ENCODE measurements at regions not wholly inside any gene's neighbourhood (a gene's known extent, or its start where the extent isn't known, plus 50 kb on each side); places are given as distances from the start of the nearest gene placed in this dataset.

- no peak for DNase-seq
These were observed 114.7 kb upstream of the EEA1 start for GRCh38 chr12:93043877-93044209.

GRCh38 chr12:93047118-93047517 is 118.0 kb upstream of the EEA1 start:
- no peak for DNase-seq

DNA sequence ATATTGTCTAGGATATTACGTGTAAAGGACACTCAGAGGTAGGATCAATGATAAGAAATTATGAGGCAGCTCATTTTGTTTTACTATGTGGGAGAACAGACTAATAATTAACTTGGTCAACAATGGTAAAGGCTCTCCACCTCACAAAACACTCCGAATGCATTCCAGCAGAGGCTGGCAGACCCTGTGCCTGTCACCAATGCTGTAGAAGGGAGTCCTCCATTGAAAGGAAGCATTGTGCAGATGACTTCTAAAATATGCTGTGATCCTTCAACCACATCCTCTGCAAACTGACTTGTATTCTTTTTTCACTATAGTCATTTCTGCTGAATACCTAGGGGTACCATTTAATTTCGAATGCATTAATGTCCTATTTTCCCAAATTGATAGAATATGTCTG is 119.6 kb upstream of the EEA1 start:
- no peak for DNase-seq

DNA sequence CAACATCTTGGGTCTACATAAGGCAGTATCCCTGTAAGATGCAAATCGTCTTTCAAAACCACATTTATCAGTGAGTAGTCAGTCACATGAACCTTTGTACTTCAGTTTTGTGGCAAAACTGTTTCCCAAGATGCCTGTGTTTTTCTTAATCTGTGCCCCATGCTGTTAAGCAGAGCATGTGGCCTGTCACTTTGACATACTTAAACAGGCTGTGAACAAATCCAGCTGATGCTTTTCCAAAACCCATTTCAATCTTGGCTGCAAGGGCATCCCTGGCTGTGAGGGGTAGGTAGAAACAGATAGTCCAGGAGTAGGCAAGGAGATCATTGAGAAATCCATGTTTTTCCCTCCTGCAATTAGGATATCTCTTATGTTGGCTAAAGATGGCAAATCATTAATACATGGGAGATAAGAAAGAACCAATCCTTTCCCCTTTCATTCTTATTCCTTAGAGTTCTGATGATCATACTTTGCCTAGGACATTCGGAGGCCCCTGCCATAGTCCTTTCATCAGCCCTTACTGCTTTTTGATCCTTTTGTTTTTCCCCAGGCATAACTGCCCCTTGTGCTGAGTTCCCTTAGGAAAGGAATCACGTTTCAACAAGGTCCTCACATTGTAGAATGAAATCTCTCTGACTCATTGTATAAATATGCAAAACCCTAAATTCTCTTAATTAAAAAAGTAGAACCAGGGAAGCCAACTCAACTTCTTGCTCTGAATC is 121.1 kb upstream of the EEA1 start:
- DNase-seq = no peak

DNA sequence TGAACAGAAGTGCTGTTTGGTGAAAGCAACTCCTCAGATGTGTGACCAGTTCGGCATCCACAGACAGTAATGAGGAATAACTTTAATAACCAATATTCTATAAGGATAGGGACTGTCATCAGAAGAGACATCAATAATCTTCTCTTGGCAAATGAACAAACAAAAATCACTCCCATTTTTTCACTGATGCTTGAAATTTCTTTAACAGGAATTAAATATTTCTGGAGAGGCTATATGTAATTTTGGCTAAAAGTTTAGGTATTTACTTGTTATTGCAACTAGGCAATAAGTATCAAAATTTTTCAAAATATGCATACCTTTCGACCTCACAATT is 121.6 kb upstream of the EEA1 start:
- DNase-seq = no peak

- DNase-seq = no peak
These were observed 124.9 kb upstream of the EEA1 start for GRCh38 chr12:93054021-93054420.

DNA sequence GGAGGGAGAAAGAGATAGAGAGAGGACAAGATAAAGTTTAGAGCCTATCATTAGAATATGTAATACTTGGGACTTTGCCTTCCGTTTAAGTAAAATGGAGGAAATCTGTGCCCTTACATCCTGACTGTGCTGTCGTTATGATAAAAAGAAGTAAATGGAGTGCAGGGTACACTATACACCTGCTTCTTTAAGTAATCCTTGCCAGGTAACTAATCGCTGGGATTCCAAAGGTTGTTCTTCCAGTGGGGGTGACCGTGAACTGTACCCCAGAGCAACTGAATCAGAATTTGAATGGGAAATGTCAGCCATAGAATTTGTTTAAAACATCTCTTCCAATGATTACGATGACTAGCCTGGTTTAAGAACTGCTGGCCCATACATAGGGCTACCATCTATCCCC is 126.1 kb upstream of the EEA1 start:
- DNase-seq = no peak

DNA sequence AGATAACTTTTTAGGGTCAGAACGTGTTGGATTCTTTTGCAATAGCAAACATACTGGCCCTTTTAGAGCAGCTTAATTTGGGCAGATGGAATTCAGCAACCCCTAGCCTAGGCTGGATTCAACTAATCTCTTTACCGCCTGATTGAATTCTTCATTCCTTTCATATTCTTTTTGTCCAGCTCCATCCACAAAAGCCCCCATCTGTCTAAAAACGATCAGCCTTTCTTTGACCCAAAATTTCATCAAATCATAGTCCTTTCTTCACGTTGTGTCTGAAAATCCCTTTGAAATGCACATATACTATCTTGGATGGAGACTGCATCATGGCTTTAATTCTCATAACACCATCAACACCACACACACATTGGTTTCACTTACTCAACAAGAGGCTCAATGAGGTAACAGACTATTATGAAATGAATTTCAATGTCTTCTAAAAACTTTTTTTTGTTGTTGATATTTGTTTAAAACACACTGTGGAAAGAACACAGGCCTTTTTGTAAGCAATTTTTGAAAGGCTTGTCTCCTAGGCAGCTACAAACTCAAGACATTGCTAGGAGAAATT is 128.0 kb upstream of the EEA1 start:
- DNase-seq = no peak

DNA sequence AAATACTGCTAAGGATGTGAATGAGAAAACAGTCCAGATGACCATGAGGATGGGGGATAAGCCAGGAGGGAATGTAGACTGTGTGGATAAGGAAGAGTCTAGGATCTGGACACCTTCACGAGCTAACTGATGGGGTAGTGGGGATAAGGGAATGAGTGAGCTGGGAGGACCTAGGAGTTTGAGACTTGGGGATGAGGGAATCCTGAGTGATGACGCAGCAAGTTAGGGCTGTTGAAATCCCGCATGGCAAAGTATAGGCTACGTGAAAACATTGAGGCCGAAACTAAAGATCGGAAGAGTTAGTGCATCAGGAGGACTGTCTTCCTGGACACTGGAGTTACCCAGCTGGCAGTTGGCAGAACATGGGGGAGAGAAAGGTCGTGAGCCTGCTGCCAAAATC is 129.2 kb upstream of the EEA1 start:
- DNase-seq = no peak

- no peak for DNase-seq
These were observed 130.2 kb upstream of the EEA1 start for GRCh38 chr12:93059288-93059687.

GRCh38 chr12:93059925-93060665 is 131.0 kb upstream of the EEA1 start:
- no peak for DNase-seq

DNA sequence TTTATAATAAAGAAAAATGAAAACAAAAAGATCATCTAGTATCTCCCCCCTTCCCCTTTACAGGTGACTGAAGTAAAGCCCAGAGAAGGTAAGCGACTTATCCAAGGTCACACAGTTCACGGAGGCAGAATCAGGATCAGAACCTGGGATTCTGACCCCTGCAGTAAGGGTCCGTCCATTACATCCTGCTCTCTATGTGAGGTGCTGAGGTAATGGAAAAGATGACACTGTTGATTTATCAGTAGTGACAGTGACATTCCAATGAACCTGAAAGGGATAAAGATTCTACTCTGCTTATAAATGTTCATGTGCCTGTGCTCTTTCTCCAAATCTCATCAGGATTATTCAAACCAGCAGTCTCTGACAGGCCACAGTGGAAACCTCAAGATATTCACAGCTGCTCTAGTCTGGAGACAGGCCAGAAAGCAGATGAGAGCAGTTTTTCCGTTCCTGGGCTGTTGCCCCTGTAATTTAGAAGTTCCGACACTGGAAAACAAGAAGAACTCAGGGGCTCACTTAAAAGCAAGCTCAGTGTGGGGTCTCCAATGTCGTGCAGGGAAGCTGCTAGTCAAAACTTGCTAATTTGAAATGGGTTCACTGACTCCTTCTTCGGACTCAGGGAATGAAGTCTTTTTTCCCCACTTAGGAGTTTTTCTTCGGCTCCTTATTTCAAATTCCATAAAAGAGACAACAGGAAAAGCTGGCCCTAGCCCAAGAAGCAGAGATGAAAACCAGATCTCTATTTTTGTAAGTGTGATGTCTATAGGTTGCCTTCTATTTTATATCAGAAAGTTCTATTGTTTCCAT is 131.8 kb upstream of the EEA1 start:
- DNase-seq = no peak

DNA sequence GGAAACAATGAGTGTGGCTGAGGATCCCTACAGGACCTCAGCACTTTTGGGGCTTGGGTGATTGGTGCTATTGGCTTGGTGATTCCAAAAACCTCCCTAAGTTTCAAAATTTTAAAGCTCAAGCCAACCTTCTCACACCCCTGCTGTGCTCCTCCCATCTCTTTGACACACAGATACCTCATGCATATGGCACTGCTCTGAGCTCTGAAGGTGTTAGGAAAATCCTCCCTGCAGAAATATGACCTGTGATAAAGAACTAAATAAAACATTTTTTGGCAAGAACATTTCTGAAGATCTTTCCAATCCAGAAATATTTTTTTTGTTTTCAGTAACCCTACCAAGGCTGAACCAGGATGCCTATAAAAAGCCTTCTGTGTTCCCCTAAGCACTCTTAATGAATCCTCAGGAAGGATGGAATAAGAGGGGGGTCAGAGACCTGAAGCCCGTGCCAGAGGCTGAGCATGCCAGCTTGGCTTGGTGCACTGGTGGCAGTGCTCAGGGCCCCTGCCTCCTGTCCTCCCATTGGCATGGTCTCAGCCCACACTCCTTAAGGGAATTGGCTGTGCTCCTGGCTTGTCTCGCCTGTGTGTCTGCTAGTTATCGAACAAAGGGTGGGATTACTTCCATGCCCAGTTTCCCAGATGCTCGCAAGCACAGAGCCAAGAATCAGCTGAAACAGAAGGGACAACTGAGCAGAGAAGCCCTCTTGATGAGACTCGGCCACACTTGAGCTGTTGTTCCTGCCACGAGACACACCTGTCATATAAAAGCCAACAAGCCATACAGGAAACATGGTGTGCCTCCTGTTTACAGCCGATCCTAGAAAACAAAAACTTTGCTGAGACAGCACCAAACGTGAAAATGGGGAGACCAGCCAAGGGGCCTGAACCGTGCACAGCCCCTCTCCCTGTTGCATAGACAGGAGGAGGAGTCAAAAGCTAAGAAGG is 132.7 kb upstream of the EEA1 start:
- no peak for DNase-seq

DNA sequence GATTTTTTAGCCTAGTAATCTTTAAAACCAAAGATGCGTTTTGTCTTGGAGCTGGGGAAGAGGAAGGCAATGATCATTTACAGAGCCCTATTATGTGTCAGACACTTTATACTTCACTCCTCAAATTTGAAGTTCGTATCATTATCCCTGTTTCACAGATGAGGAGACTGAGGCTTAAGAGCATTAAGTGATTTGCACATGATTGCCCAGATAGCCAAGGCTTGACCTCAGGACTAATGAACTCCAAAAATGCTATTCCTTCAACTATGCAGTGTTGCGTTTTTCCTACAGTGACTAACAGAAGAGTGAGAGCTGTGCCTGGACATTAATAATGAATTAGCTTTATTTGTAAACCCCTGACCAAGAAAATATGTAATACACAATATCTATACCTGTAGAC is 136.8 kb upstream of the EEA1 start:
- no peak for DNase-seq

DNA sequence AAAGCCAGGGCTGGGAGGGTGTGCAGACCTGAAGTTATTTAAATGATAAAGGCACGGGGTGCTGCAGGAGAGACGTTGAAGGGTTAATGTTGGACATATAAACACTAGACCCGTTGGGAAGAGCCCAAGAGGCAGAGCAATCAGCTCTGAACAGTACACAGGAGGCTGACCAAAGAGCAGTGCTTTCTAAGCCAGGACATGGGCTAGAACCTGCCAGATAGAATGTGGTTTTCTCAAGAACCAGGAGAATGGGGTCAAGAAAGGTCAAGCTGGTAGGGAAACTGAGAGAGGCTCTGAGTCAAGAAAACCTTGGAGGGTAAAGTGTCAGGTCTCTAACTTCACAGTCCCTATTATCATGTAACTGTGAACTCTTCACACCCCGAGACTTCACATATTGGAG is 143.2 kb upstream of the EEA1 start:
- DNase-seq = no peak

DNA sequence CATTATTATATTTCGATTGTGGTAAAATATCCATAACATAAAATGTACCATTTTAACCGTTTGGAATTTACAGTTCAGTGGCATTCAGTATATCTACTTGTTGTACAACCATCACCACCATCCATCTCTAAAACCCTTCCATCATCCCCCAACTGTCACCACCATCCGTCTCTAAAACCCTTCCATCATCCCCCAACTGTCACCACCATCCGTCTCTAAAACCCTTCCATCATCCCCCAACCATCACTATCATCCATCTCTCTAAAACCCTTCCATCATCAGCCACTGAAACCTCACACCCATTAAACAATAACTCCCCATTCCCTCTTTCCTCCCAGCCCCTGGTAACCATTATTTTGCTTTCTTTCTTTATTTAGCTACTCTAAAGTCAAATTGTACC is 144.2 kb upstream of the EEA1 start:
- no peak for DNase-seq

DNA sequence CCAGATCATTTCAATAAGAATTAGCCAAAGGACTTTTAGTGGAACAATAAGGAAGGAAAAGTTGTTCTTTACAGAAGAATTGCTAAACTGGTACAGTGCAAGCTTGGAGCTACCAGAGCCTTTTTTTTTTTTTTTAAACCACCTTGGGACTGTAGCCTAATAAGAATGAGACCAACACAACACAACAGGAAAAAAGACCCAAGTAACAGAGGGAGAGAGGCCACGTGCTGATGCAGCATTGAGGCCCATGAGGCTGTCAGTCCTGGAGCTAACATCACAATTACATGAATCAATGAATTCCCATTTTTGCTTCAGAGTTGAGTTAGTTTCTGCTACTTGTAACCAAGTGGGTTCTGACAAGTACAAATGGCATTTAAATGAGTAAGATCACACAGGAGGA is 149.0 kb upstream of the EEA1 start:
- no peak for DNase-seq

- DNase-seq = no peak
These were observed 149.5 kb upstream of the EEA1 start for GRCh38 chr12:93078577-93078976.

DNA sequence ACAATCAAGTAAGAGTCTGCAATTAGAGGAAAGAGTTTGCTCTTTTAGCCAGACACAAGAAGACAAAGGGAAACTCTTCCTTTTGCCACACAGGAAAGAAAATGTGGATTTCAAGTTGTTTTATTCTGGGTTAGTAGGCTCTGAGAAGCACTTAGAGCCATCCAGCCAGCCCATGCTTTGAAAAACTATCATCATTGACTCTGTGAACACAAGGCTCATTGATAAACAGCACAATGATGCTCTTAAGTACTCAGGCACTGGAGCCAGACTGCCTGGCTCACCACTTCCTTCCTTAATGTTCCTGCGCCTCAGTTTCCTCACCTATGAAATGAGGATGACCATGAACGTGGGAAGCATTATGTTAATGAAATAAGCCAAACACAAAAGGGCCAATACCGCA is 150.2 kb upstream of the EEA1 start:
- no peak for DNase-seq

DNA sequence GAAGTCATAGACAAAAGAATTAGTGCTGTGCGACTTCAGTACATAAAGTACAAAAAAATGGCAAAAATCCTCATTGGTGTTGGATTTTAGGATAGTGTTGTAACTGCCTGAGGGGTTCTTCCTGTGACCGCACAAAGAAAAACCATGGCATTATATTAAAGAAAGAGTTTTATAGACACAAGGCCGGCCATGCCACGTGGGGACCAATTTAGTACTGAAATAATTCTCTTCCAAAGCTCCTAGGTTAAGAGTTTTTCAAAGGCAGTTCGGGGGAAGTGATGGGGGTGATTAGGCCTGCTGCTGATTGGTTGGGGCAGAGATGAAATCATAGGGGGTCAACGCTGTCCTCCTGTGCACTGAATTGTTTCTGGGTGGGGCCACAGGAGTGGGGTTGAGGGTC is 150.9 kb upstream of the EEA1 start:
- DNase-seq = no peak

GRCh38 chr12:93080452-93080851 is 151.4 kb upstream of the EEA1 start:
- no peak for DNase-seq

DNA sequence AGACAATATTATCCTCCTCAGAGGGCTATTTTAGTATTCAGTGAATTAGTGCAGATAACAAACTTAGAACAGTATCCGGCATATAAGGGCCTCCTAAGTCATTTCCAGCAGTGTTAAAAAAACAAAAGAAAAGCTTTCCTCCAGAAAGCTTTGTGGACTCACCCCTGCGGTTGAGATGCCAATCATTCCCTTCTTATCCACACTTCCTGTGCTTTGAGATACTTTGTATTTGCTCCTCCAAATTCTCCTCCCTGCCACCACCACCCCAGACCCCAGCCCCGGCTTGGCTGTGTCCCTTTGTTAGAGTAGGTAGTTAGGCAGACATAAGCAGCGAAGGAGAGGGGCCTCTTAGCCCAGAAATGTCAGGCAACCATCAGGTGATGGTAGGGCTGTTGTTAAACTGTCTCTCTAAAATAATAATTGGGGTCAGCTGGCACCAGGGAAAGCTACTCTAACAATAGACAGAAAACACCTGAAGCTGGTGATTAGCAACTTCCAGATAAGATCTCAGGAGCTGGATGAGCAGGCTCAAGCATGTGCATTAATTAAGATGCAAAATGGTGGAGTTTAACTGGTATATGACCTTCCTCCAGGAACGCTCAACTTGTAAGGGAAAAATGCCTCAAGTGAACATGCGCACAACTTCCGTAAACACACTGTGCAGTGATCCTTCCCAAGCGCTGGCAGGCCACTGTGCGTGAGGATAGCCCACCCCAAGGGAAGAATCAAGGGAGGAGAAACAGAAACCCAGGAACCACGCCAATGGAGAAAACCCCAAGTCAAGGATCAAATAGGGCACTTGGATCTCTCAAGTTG is 152.1 kb upstream of the EEA1 start:
- DNase-seq = no peak

Measured in stimulated activated CD4-positive, alpha-beta T cell treated with anti-CD3 and anti-CD28 coated beads, Interleukin-4, amount 100 ng/mL, for 24 hours (primary cell).